ENCODE measurements at regions not wholly inside any gene's neighbourhood (a gene's known extent, or its start where the extent isn't known, plus 50 kb on each side); places are given as distances from the start of the nearest gene placed in this dataset.

GRCh38 chrX:63967551-63967950, 182.5 kb upstream of the ARHGEF9 start:
- H3K36me3 Mint-ChIP-seq (ENCODE audit: low read depth) = no peaks in the 10 kb centered on the region
- Histone ChIP-seq H3K27ac (ENCODE audit: low read depth) (no peak overlapping the region), H2AFZ (no peak overlapping the region), H3K27me3 (ENCODE audit: insufficient read depth) (no peaks in the 10 kb centered on the region), H3F3A (replicated peaks; ENCODE audit: low read depth) (no peaks in the 10 kb centered on the region), H3K79me2 (replicated peaks; ENCODE audit: insufficient read depth) (no peaks in the 10 kb centered on the region), H4K20me1 (replicated peaks; ENCODE audit: insufficient read depth) (no peaks in the 10 kb centered on the region), H3K4me2 (no peak overlapping the region), H3K36me3 (ENCODE audit: insufficient read depth) (no peaks in the 10 kb centered on the region), H3K4me1 (ENCODE audit: insufficient read depth) (no peaks in the 10 kb centered on the region), H3K4me3 (no peak overlapping the region), H3K9me2 (ENCODE audit: insufficient read depth) (no peaks in the 10 kb centered on the region)
- H3K4me3 Mint-ChIP-seq = no peak overlapping the region
- no peak overlapping the region for H3K27ac Mint-ChIP-seq
- peaks cover 2% of the 10 kb centered on the region; the same call in 2 of the 3 replicates for H3K4me1 Mint-ChIP-seq
- no peaks in the 10 kb centered on the region for H3K9me3 Mint-ChIP-seq
- H3K27me3 Mint-ChIP-seq (ENCODE audit: insufficient read depth, low read depth, poor library complexity) = no peaks in the 10 kb centered on the region
- DNase-seq (ENCODE audit: low spot score) (no peak), ATAC-seq (no peak)
- no peak for TF ChIP-seq ETS1 (IDR thresholded peaks at IDR 0.05)
- no peak for TF ChIP-seq ZNF331 (CRISPR knock-in tag; IDR thresholded peaks at IDR 0.05; ENCODE audit: low read depth)
- no peak for TF ChIP-seq CTCF (conservative IDR thresholded peaks at IDR 0.05; ENCODE audit: low read depth in 2 of 2)
- TF ChIP-seq CREB1 (CRISPR knock-in tag; IDR thresholded peaks at IDR 0.05; ENCODE audit: low read depth) = no peak
- no peak for TF ChIP-seq POLR2AphosphoS5 (IDR thresholded peaks at IDR 0.05; ENCODE audit: low read depth)
- TF ChIP-seq REST (IDR thresholded peaks at IDR 0.05; ENCODE audit: unreplicated experiment) = no peak
- TF ChIP-seq EZH2phosphoT487 (IDR thresholded peaks at IDR 0.05; ENCODE audit: unreplicated experiment) = no peak
- no peak for TF ChIP-seq EZH2 (IDR thresholded peaks at IDR 0.05; ENCODE audit: low read depth, unreplicated experiment)
- TF ChIP-seq ZNF114 (CRISPR knock-in tag; IDR thresholded peaks at IDR 0.05) = no peak
- no peak for TF ChIP-seq ZNF462 (CRISPR knock-in tag; IDR thresholded peaks at IDR 0.05)
- no peak for TF ChIP-seq JUNB (IDR thresholded peaks at IDR 0.05; ENCODE audit: unreplicated experiment)
- TF ChIP-seq STAT1 (IDR thresholded peaks at IDR 0.05; ENCODE audit: unreplicated experiment) = no peak
